ENCODE measurements at regions not wholly inside any gene's neighbourhood (a gene's known extent, or its start where the extent isn't known, plus 50 kb on each side); places are given as distances from the start of the nearest gene placed in this dataset.

DNA sequence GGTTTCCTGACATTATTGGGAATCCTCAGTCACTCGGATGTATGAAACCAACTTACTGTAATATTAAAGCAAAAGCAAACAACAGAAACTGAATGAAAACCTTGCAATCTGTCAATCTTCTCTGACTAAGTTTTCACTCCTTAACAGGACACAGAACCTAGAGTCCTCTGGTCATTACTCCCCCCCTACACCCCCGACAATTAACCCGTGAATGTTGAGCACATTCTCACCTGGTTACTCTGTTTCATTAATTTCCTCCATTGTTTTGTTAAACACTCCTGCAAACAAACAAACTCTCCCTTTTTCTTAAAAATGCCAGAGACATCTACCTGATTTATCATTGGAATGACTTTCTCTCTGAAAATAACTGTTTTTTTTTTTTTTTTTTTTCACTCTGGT, 469.0 kb upstream of the PRKX start:
- TF ChIP-seq ZNF274 (IDR thresholded peaks at IDR 0.05; ENCODE audit: low read depth, low read length) (no peak), YY1 (IDR thresholded peaks at IDR 0.05; ENCODE audit: insufficient read depth, insufficient read length) (no peak), SUZ12 (IDR thresholded peaks at IDR 0.05; ENCODE audit: extremely low read depth, insufficient read depth, insufficient read length) (no peak)

Measured in NT2/D1 (cell line).